Neural cell (in vitro differentiated cells): ENCODE measurements at regions not wholly inside any gene's neighbourhood (a gene's known extent, or its start where the extent isn't known, plus 50 kb on each side); places are given as distances from the start of the nearest gene placed in this dataset.

ENCODE experiments used
- CTCF ChIP-seq: fragments of 450-650 bp; IDR thresholded peaks from 2 replicates; pipeline ENCODE4 v1.5.1; 2014; ENCODE audit warnings: antibody characterized with exemption, mild to moderate bottlenecking, moderate library complexity; ENCODE audit not compliant: poor library complexity, severe bottlenecking
- POLR2AphosphoS5 ChIP-seq: IDR thresholded peaks from 2 replicates; pipeline ENCODE4 v1.6.1; 2012

- TF ChIP-seq CTCF = no peak
- no peak for TF ChIP-seq POLR2AphosphoS5
These were observed 302.8 kb downstream of the ABCC12 start for GRCh38 chr16:47852991-47853390.
